Neural progenitor cell (in vitro differentiated cells): ENCODE measurements at regions not wholly inside any gene's neighbourhood (a gene's known extent, or its start where the extent isn't known, plus 50 kb on each side); places are given as distances from the start of the nearest gene placed in this dataset.

ENCODE experiments used
- DNase-seq: peaks from one replicate; pipeline ENCODE4 v3.0.0-alpha.2; 2016; ENCODE audit warnings: low spot score
- H2AFZ ChIP-seq: fragments of 200-600 bp; sonication (generic); replicated peaks from 2 replicates; pipeline ENCODE4 v1.6.1; 2016; ENCODE audit warnings: antibody characterized with exemption
- H3F3A ChIP-seq: fragments of 200-600 bp; sonication (generic); 2 replicates; pipeline ENCODE4 v1.6.1; 2016; ENCODE audit warnings: antibody characterized with exemption, low read depth
- H3K27ac ChIP-seq: fragments of 200-600 bp; sonication (generic); 2 replicates; pipeline ENCODE4 v1.5.1; 2016; ENCODE audit warnings: mild to moderate bottlenecking
- H3K27me3 ChIP-seq: fragments of 200-600 bp; sonication (generic); 2 replicates; pipeline ENCODE4 v1.6.1; 2016; ENCODE audit warnings: mild to moderate bottlenecking, moderate library complexity
- H3K36me3 ChIP-seq: fragments of 200-600 bp; sonication (generic); 2 replicates; pipeline ENCODE4 v1.5.1; 2016
- H3K4me1 ChIP-seq: fragments of 200-600 bp; sonication (generic); 2 replicates; pipeline ENCODE4 v1.6.1; 2016; ENCODE audit warnings: mixed run types
- H3K4me2 ChIP-seq: fragments of 200-600 bp; sonication (generic); 2 replicates; pipeline ENCODE4 v1.6.1; 2016
- H3K4me3 ChIP-seq: fragments of 200-600 bp; sonication (generic); 2 replicates; pipeline ENCODE4 v1.5.1; 2016
- H3K79me2 ChIP-seq: fragments of 200-600 bp; sonication (generic); 2 replicates; pipeline ENCODE4 v1.6.1; 2016; ENCODE audit warnings: low read depth
- H3K9ac ChIP-seq: fragments of 200-600 bp; sonication (generic); 2 replicates; pipeline ENCODE4 v1.6.1; 2016
- H3K9me3 ChIP-seq: fragments of 200-600 bp; sonication (generic); 2 replicates; pipeline ENCODE4 v1.5.1; 2016; ENCODE audit warnings: low read depth
- H4K20me1 ChIP-seq: fragments of 200-600 bp; sonication (generic); 2 replicates; pipeline ENCODE4 v1.6.1; 2016; ENCODE audit warnings: low read depth
- H3K27ac Mint-ChIP-seq: 3 replicates; pipeline ENCODE4 v1.8.0; 2021; ENCODE audit warnings: mixed read lengths
- H3K27me3 Mint-ChIP-seq: 2 replicates; pipeline ENCODE4 v1.8.0; 2022; ENCODE audit warnings: low read depth, mild to moderate bottlenecking, inconsistent platforms, moderate library complexity, mixed read lengths; ENCODE audit not compliant: insufficient read depth
- H3K36me3 Mint-ChIP-seq: 3 replicates; pipeline ENCODE4 v1.8.0; 2021; ENCODE audit warnings: mixed read lengths
- H3K4me1 Mint-ChIP-seq: 3 replicates; pipeline ENCODE4 v1.8.0; 2021; ENCODE audit warnings: mixed read lengths
- H3K4me3 Mint-ChIP-seq: 3 replicates; pipeline ENCODE4 v1.8.0; 2021; ENCODE audit warnings: mild to moderate bottlenecking, moderate library complexity, mixed read lengths
- H3K9me3 Mint-ChIP-seq: 3 replicates; pipeline ENCODE4 v1.8.0; 2020; ENCODE audit warnings: mixed read lengths
- EZH2 ChIP-seq: fragments of 200-600 bp; sonication (generic); IDR thresholded peaks from 2 replicates; pipeline ENCODE4 v1.6.1; 2017; ENCODE audit warnings: antibody characterized with exemption, mild to moderate bottlenecking, moderate library complexity
- EZH2phosphoT487 ChIP-seq: fragments of 200-600 bp; sonication (generic); IDR thresholded peaks from 2 replicates; pipeline ENCODE4 v1.6.1; 2017; ENCODE audit warnings: antibody characterized with exemption
- TF ChIP-seq, protein P1 (sequence below): fragments of 200-600 bp; sonication (generic); IDR thresholded peaks from 2 replicates; pipeline ENCODE4 v1.5.1; 2017; ENCODE audit warnings: antibody characterized with exemption, mild to moderate bottlenecking

DNA sequence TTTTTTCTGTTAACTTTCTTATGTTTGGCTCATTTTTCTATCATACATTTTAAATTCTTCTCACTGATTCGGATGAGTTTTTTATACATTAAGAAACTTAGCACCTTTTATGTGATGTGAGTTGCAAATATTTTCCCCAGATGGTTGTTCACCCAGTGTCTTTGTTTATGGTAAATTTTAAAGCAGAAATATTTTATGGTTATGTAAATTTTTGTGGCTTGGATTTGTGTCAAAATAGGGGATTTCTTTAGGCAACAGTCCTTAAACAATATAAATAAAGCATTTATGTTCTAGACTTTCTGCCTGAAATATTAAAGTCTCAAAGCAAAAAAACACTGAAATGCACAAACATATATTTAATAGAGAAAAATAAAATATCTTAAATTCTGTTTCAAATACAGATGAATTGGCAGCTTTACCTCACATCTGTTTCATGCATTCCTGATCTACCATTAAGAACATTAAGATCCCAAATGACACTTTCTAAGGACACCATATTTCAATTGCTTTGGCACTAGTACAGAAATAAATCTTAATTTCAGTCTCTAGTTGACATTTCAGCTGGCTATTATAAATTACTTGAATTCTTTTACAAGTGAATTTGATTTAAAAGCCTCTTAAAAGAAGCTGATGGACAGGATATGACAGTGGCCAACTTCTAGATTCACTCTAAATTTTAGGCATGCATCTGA lies 646.6 kb downstream of the HACE1 start:
- H3K4me1 ChIP-seq = no peaks in the 10 kb centered on the region
- no peaks in the 10 kb centered on the region for H3K27me3 Mint-ChIP-seq
- H4K20me1 ChIP-seq = no peaks in the 10 kb centered on the region
- H3K36me3 ChIP-seq = no peaks in the 10 kb centered on the region
- H3K36me3 Mint-ChIP-seq = no peaks in the 10 kb centered on the region
- no peak overlapping the region for H3K4me3 ChIP-seq
- TF ChIP-seq EZH2 = no peak
- TF ChIP-seq, protein P1, sequence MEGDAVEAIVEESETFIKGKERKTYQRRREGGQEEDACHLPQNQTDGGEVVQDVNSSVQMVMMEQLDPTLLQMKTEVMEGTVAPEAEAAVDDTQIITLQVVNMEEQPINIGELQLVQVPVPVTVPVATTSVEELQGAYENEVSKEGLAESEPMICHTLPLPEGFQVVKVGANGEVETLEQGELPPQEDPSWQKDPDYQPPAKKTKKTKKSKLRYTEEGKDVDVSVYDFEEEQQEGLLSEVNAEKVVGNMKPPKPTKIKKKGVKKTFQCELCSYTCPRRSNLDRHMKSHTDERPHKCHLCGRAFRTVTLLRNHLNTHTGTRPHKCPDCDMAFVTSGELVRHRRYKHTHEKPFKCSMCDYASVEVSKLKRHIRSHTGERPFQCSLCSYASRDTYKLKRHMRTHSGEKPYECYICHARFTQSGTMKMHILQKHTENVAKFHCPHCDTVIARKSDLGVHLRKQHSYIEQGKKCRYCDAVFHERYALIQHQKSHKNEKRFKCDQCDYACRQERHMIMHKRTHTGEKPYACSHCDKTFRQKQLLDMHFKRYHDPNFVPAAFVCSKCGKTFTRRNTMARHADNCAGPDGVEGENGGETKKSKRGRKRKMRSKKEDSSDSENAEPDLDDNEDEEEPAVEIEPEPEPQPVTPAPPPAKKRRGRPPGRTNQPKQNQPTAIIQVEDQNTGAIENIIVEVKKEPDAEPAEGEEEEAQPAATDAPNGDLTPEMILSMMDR = no peak
- no peak for TF ChIP-seq EZH2phosphoT487
- H3K9me3 ChIP-seq = no peaks in the 10 kb centered on the region
- no peak overlapping the region for H3K27ac ChIP-seq
- no peak for DNase-seq
- no peaks in the 10 kb centered on the region for H3F3A ChIP-seq
- H3K4me2 ChIP-seq = no peak overlapping the region
- H3K9ac ChIP-seq = no peak overlapping the region
- H2AFZ ChIP-seq = no peak overlapping the region
- H3K4me1 Mint-ChIP-seq = no peaks in the 10 kb centered on the region
- no peak overlapping the region for H3K4me3 Mint-ChIP-seq
- no peak overlapping the region for H3K27ac Mint-ChIP-seq
- no peaks in the 10 kb centered on the region for H3K27me3 ChIP-seq
- no peaks in the 10 kb centered on the region for H3K9me3 Mint-ChIP-seq
- H3K79me2 ChIP-seq = no peaks in the 10 kb centered on the region

DNA sequence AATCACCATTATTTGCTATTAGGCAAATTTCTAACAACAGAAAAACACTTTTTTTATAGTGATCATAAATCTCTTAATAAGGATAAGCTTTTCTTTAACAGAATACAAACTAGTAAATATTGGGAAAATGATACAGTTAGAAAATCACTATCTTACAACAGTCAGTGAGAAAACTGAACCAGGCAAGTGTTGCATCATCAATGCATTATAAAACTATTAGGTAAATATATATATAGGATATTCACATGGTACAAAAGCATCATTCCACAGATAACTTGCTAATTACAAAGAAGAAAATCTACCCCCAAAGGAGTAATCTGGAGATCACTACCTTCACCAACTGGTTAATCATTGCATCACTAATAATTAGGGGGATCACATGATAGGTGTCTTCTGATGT lies 652.1 kb downstream of the HACE1 start:
- peaks cover 5% of the 10 kb centered on the region for H3K9me3 Mint-ChIP-seq
- no peaks in the 10 kb centered on the region for H3K36me3 ChIP-seq
- H3K79me2 ChIP-seq = no peaks in the 10 kb centered on the region
- H3K4me1 ChIP-seq = no peaks in the 10 kb centered on the region
- no peaks in the 10 kb centered on the region for H3K27me3 ChIP-seq
- no peak for TF ChIP-seq EZH2
- TF ChIP-seq, protein P1 = no peak
- TF ChIP-seq EZH2phosphoT487 = no peak
- no peak for DNase-seq
- no peaks in the 10 kb centered on the region for H3K4me1 Mint-ChIP-seq
- no peak overlapping the region for H3K4me3 Mint-ChIP-seq
- H3K9ac ChIP-seq = no peak overlapping the region
- no peak overlapping the region for H3K4me2 ChIP-seq
- no peaks in the 10 kb centered on the region for H3K27me3 Mint-ChIP-seq
- no peak overlapping the region for H3K27ac Mint-ChIP-seq
- no peaks in the 10 kb centered on the region for H3K36me3 Mint-ChIP-seq
- H3K4me3 ChIP-seq = no peak overlapping the region
- no peaks in the 10 kb centered on the region for H3K9me3 ChIP-seq
- no peaks in the 10 kb centered on the region for H3F3A ChIP-seq
- no peak overlapping the region for H2AFZ ChIP-seq
- H4K20me1 ChIP-seq = no peaks in the 10 kb centered on the region
- H3K27ac ChIP-seq = no peak overlapping the region

DNA sequence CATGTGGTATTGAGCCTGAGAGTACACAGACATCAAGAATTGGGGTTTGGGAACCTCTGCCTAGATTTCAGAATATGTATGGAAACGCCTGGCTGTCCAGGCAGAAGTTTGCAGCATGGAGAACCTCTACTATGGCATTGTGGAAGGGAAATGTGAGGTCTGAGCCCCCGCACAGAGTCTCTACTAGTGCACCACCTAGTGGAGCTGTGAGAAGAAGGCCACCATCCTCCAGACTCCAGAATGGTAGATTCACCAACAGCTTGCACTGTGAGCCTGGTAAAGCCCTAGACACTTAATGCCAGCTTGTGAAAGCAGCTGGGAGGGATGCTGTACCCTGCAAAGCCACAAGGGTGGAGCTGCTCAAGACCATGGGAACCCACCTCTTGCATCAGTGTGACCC lies 658.2 kb downstream of the HACE1 start:
- H4K20me1 ChIP-seq = no peaks in the 10 kb centered on the region
- Mint-ChIP-seq H3K36me3 (no peaks in the 10 kb centered on the region), H3K4me3 (no peak overlapping the region), H3K27me3 (no peaks in the 10 kb centered on the region), H3K27ac (no peak overlapping the region), H3K4me1 (no peaks in the 10 kb centered on the region), H3K9me3 (peaks cover 16% of the 10 kb centered on the region)
- no peak for DNase-seq
- no peak overlapping the region for H3K4me3 ChIP-seq
- H3K4me1 ChIP-seq = no peaks in the 10 kb centered on the region
- no peaks in the 10 kb centered on the region for H3F3A ChIP-seq
- H3K27ac ChIP-seq = no peak overlapping the region
- TF ChIP-seq EZH2phosphoT487 (no peak), EZH2 (no peak)
- TF ChIP-seq, protein P1 = no peak
- no peak overlapping the region for H3K9ac ChIP-seq
- H3K36me3 ChIP-seq = no peaks in the 10 kb centered on the region
- H3K27me3 ChIP-seq = no peaks in the 10 kb centered on the region
- no peaks in the 10 kb centered on the region for H3K79me2 ChIP-seq
- no peak overlapping the region for H3K4me2 ChIP-seq
- H2AFZ ChIP-seq = no peak overlapping the region
- no peaks in the 10 kb centered on the region for H3K9me3 ChIP-seq
